Right lobe of liver (tissue), 6 donors: ENCODE measurements at regions not wholly inside any gene's neighbourhood (a gene's known extent, or its start where the extent isn't known, plus 50 kb on each side); places are given as distances from the start of the nearest gene placed in this dataset.
A peak's percentile ranks its signal among the peaks of the same experiment; 100 is the strongest.

Experiments used
- ATAC-seq, 4 donors: fragments of 200-7000 bp; cut with Tn5 transposase; one replicate each; pipeline ENCODE4 v1.9.1; 2020; ENCODE audit warnings: mild to moderate bottlenecking in 4 of 4, moderate library complexity in 4 of 4
- DNase-seq, 3 donors: peaks; one replicate each; pipeline ENCODE4 v3.0.0-alpha.2; 2020
- H3K27ac ChIP-seq, 3 donors: fragments of 200-600 bp; one replicate each; pipeline ENCODE4 v1.8.0; 2022
- H3K27me3 ChIP-seq, 2 donors: fragments of 200-600 bp; one replicate each; pipeline ENCODE4 v1.8.0; 2022
- H3K36me3 ChIP-seq, 4 donors: fragments of 200-600 bp; sonication (generic) in 1 of 4; one replicate each; pipeline versions ENCODE4 v1.5.1 to v1.8.0; 2017 to 2022; ENCODE audit warnings: control low read depth in 1 of 4
- H3K4me1 ChIP-seq, 4 donors: fragments of 200-600 bp; sonication (generic) in 1 of 4; one replicate each; pipeline versions ENCODE4 v1.5.1 to v1.8.0; 2017 to 2022; ENCODE audit warnings: control low read depth in 1 of 4
- H3K4me3 ChIP-seq, 3 donors: fragments of 200-600 bp; one replicate each; pipeline ENCODE4 v1.8.0; 2022
- H3K9me3 ChIP-seq, 4 donors: fragments of 200-600 bp; sonication (generic) in 1 of 4; one replicate each; pipeline versions ENCODE4 v1.5.1 to v1.8.0; 2017 to 2022; ENCODE audit warnings: control low read depth in 1 of 4
- CTCF ChIP-seq, 4 donors: fragments of 200-600 bp in 3 of 4; fragments of 450-650 bp in 1 of 4; IDR thresholded peaks; one replicate each; pipeline versions ENCODE4 v1.5.1 to v1.8.0; 2016 to 2022; ENCODE audit warnings: antibody characterized with exemption in 4 of 4, mild to moderate bottlenecking in 2 of 4
- POLR2A ChIP-seq: fragments of 450-650 bp; IDR thresholded peaks from one replicate; pipeline ENCODE4 v1.6.1; 2017; ENCODE audit warnings: antibody characterized with exemption, mild to moderate bottlenecking
- WGBS: methylation state at CpG from one replicate; pipeline ENCODE4 v1.1.6; 2018; ENCODE audit warnings: low coverage, low lambda C conversion rate; ENCODE audit not compliant: insufficient coverage; ENCODE audit errors: missing lambda C conversion rate; 5-methylcytosine and 5-hydroxymethylcytosine counted together
- intact Hi-C, 2 donors: fragments of 100-400 bp; cut with DNase I; formaldehyde crosslinking; loops; one replicate each; pipeline versions ENCODE4 v1.11.2 to v1.14.1; 2022
- donor health status: DM: no; HTN: yes; CAD: no.
- donor health status: DM: no; HTN: no; CAD: no.
- donor health status: DM: no; HTN: no; CAD: no.
- donor health status: DM: no; HTN: yes; CAD: no.
- donor health status: DM: no; HTN: yes; CAD: no.

- no peak for ATAC-seq
- H3K9me3 ChIP-seq = no peaks in the 10 kb centered on the region
- H3K27ac ChIP-seq = no peak overlapping the region
- H3K27me3 ChIP-seq = no peaks in the 10 kb centered on the region
- no peak overlapping the region for H3K4me3 ChIP-seq
- H3K36me3 ChIP-seq = no peaks in the 10 kb centered on the region
- TF ChIP-seq CTCF (IDR thresholded peaks at IDR 0.05) (no peak), POLR2A (no peak)
- H3K4me1 ChIP-seq = no peaks in the 10 kb centered on the region
- intact Hi-C loops = no loop called here
- no peak for DNase-seq
These were observed 227.1 kb downstream of the DUSP10 start for GRCh38 chr1:221514806-221515205.

DNA sequence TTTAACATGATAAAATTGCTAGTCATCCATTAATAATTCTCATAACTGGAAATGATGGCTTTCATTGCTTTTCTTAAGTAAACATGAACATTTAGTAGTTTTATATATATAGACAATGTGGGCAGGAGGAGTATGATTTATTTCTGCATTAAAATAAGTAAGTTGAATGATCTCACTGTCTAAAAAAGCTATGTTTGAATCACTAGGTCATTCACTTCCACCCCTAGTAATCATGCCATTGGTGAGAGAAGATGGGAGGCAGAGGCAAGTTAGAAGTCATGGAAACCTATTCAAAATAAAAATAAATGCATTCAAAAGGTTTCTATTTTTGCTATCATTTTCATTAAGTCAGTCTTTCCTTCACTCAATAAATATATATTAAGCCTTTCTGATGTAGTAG is 226.4 kb downstream of the DUSP10 start:
- ATAC-seq = no peak
- Histone ChIP-seq H3K27me3 (no peaks in the 10 kb centered on the region), H3K4me1 (no peaks in the 10 kb centered on the region), H3K36me3 (no peaks in the 10 kb centered on the region), H3K4me3 (no peak overlapping the region), H3K27ac (no peak overlapping the region), H3K9me3 (no peaks in the 10 kb centered on the region)
- intact Hi-C loops = no loop called here
- no peak for TF ChIP-seq CTCF (IDR thresholded peaks at IDR 0.05)
- no peak for TF ChIP-seq POLR2A
- DNase-seq = no peak

- Histone ChIP-seq H3K36me3 (no peaks in the 10 kb centered on the region), H3K27me3 (no peaks in the 10 kb centered on the region), H3K9me3 (no peaks in the 10 kb centered on the region), H3K4me3 (no peak overlapping the region), H3K27ac (no peak overlapping the region), H3K4me1 (no peaks in the 10 kb centered on the region)
- 62% methylated on average over 1 of the region's 1 CpG for WGBS
- peak in 1 of 4 donors; percentile 43 for ATAC-seq
- no peak for TF ChIP-seq CTCF (IDR thresholded peaks at IDR 0.05)
- no peak for TF ChIP-seq POLR2A
- DNase-seq = no peak
- intact Hi-C loops = no loop called here
These were observed 223.9 kb downstream of the DUSP10 start for GRCh38 chr1:221517961-221518360.

GRCh38 chr1:221520250-221520649 is 221.6 kb downstream of the DUSP10 start:
- DNase-seq (no peak), ATAC-seq (no peak)
- Histone ChIP-seq H3K9me3 (no peaks in the 10 kb centered on the region), H3K4me1 (no peaks in the 10 kb centered on the region), H3K4me3 (no peak overlapping the region), H3K27me3 (no peaks in the 10 kb centered on the region), H3K36me3 (no peaks in the 10 kb centered on the region), H3K27ac (no peak overlapping the region)
- TF ChIP-seq CTCF (IDR thresholded peaks at IDR 0.05) (no peak), POLR2A (no peak)
- intact Hi-C loops = no loop called here
- whole genome bisulfite sequencing = 50% methylated on average over 1 of the region's 1 CpG

GRCh38 chr1:221521686-221522085 is 220.2 kb downstream of the DUSP10 start:
- no peaks in the 10 kb centered on the region for H3K36me3 ChIP-seq
- WGBS = 78% methylated on average over 3 of the region's 3 CpGs
- no peaks in the 10 kb centered on the region for H3K9me3 ChIP-seq
- no peak overlapping the region for H3K27ac ChIP-seq
- H3K27me3 ChIP-seq = no peaks in the 10 kb centered on the region
- no peaks in the 10 kb centered on the region for H3K4me1 ChIP-seq
- TF ChIP-seq CTCF (IDR thresholded peaks at IDR 0.05) (no peak), POLR2A (no peak)
- intact Hi-C loops = no loop called here
- no peak overlapping the region for H3K4me3 ChIP-seq
- ATAC-seq (no peak), DNase-seq (no peak)
